ENCODE measurements at regions not wholly inside any gene's neighbourhood (a gene's known extent, or its start where the extent isn't known, plus 50 kb on each side); places are given as distances from the start of the nearest gene placed in this dataset.

- Histone ChIP-seq H3K4me1 (ENCODE audit: control insufficient read depth in 3 of 3, insufficient read depth in 3 of 3, low read length in 3 of 3) (no peaks in the 10 kb centered on the region), H3K4me3 (ENCODE audit: low read length in 3 of 3) (no peak overlapping the region), H3K27ac (ENCODE audit: low read depth, low read length) (no peak overlapping the region), H3K27me3 (ENCODE audit: control insufficient read depth in 3 of 3, insufficient read depth in 3 of 3, low read length in 3 of 3) (peaks cover 16 to 45% (median 25%) of the 10 kb centered on the region in 3 donors), H3K9ac (ENCODE audit: low read depth in 1 of 3, low read length in 3 of 3) (no peak overlapping the region), H3K36me3 (ENCODE audit: control insufficient read depth in 3 of 3, insufficient read depth in 3 of 3, low read length in 3 of 3) (no peaks in the 10 kb centered on the region), H3K9me3 (ENCODE audit: control insufficient read depth in 3 of 3, low read length in 3 of 3) (no peaks in the 10 kb centered on the region)
These were observed 59.9 kb upstream of the FGF3 start for GRCh38 chr11:69878927-69879728.

GRCh38 chr11:69879729-69880005 is 60.5 kb upstream of the FGF3 start:
- Histone ChIP-seq H3K4me3 (ENCODE audit: low read length in 3 of 3) (no peak overlapping the region), H3K9me3 (ENCODE audit: control insufficient read depth in 3 of 3, low read length in 3 of 3) (no peaks in the 10 kb centered on the region), H3K27me3 (ENCODE audit: control insufficient read depth in 3 of 3, insufficient read depth in 3 of 3, low read length in 3 of 3) (peaks cover 12 to 48% (median 20%) of the 10 kb centered on the region in 3 donors)

DNA sequence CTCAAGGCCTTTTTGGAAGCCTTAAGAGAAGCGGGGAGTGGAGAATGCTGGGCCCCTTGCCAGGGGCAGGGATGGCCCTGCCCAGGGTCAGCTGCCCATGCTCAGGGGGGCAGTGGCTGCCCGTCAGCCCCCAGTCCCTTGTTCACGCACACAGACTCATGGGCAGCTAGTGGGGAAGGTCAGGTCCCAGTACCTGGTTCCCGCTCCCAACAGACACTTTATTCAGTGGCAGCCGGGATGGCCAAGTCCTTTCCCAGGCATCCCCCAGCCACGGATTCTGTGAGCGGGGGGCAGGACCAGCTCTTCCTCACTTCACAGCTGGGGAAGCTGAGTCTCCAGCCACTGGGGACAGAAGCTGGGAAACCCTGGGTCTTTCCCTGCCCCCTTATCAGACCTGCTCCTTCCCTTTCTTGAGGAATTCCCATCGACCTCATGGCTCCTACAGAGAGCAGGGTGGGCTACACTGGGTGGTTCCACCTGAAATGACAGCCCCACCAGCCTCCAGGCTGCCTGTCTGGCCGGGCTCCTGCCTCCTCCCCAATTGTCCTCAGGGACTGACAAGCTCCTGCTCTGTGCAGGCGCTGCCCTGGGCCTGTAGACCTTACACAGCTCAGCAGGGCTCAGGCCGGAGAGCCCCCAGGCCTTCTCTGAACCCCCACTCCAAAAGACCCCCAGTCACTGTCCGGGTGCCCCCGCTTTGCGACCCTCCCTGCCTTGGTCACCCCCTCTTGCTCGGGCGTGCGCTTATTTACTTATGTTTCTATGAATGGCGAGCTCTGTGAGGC is 61.0 kb upstream of the FGF3 start:
- Histone ChIP-seq H3K36me3 (ENCODE audit: control insufficient read depth in 3 of 3, insufficient read depth in 3 of 3, low read length in 3 of 3) (no peaks in the 10 kb centered on the region), H3K4me3 (ENCODE audit: low read length in 3 of 3) (no peak overlapping the region), H3K9me3 (ENCODE audit: control insufficient read depth in 3 of 3, low read length in 3 of 3) (no peaks in the 10 kb centered on the region), H3K27me3 (ENCODE audit: control insufficient read depth in 3 of 3, insufficient read depth in 3 of 3, low read length in 3 of 3) (peaks cover 11 to 45% (median 19%) of the 10 kb centered on the region in 3 donors), H3K4me1 (ENCODE audit: control insufficient read depth in 3 of 3, insufficient read depth in 3 of 3, low read length in 3 of 3) (no peaks in the 10 kb centered on the region), H3K27ac (ENCODE audit: low read depth, low read length) (no peak overlapping the region), H3K9ac (ENCODE audit: low read depth in 1 of 3, low read length in 3 of 3) (no peak overlapping the region)

More at GRCh38 chr11:69879729-69880005, 60.5 kb upstream of the FGF3 start:
- Histone ChIP-seq H3K9ac (ENCODE audit: low read depth in 1 of 3, low read length in 3 of 3) (no peak overlapping the region), H3K27ac (ENCODE audit: low read depth, low read length) (no peak overlapping the region), H3K4me1 (ENCODE audit: control insufficient read depth in 3 of 3, insufficient read depth in 3 of 3, low read length in 3 of 3) (no peaks in the 10 kb centered on the region), H3K36me3 (ENCODE audit: control insufficient read depth in 3 of 3, insufficient read depth in 3 of 3, low read length in 3 of 3) (no peaks in the 10 kb centered on the region)

DNA sequence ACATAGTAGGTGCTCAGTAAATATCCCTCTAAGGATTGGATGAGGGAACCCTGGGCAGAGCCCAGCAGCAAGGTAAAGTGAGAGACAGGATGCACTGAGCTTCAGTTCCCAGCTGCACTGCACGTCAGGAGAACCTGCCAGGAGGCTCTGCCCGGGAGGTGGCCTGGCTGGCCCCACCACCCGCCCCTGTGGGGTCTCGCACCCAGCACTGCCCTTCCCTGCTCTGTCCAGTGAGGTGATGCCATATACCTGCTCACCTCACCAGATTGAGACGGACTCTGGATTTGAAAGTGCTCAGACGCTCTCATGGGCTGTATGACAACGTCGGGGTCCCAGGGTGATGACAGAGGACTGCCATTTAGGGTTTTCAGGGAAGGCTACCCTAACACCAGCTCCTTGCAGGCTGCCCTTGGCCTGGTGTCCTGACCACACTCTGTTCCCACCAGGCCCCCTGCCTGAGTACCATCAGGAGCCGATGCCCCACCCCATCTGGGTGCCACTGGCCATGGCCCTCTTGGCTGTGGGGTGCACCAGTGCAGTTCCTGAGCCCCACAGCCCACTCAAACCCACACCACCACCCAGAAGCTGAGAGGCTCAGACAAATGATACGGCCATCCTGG is 61.7 kb upstream of the FGF3 start:
- H3K9me3 ChIP-seq (ENCODE audit: control insufficient read depth in 3 of 3, low read length in 3 of 3), result no peaks in the 10 kb centered on the region
- no peaks in the 10 kb centered on the region for H3K4me1 ChIP-seq (ENCODE audit: control insufficient read depth in 3 of 3, insufficient read depth in 3 of 3, low read length in 3 of 3)
- H3K4me3 ChIP-seq (ENCODE audit: low read length in 3 of 3), result no peak overlapping the region
- no peaks in the 10 kb centered on the region for H3K36me3 ChIP-seq (ENCODE audit: control insufficient read depth in 3 of 3, insufficient read depth in 3 of 3, low read length in 3 of 3)
- no peak overlapping the region for H3K27ac ChIP-seq (ENCODE audit: low read depth, low read length)
- H3K9ac ChIP-seq (ENCODE audit: low read depth in 1 of 3, low read length in 3 of 3), result no peak overlapping the region
- peaks cover 11 to 42% (median 19%) of the 10 kb centered on the region in 3 donors for H3K27me3 ChIP-seq (ENCODE audit: control insufficient read depth in 3 of 3, insufficient read depth in 3 of 3, low read length in 3 of 3)

GRCh38 chr11:69881467-69882269 is 62.5 kb upstream of the FGF3 start:
- Histone ChIP-seq H3K4me1 (ENCODE audit: control insufficient read depth in 3 of 3, insufficient read depth in 3 of 3, low read length in 3 of 3) (no peaks in the 10 kb centered on the region), H3K9ac (ENCODE audit: low read depth in 1 of 3, low read length in 3 of 3) (no peak overlapping the region), H3K27me3 (ENCODE audit: control insufficient read depth in 3 of 3, insufficient read depth in 3 of 3, low read length in 3 of 3) (peaks cover 8 to 36% (median 19%) of the 10 kb centered on the region in 3 donors), H3K4me3 (ENCODE audit: low read length in 3 of 3) (no peak overlapping the region), H3K36me3 (ENCODE audit: control insufficient read depth in 3 of 3, insufficient read depth in 3 of 3, low read length in 3 of 3) (no peaks in the 10 kb centered on the region), H3K27ac (ENCODE audit: low read depth, low read length) (no peak overlapping the region), H3K9me3 (ENCODE audit: control insufficient read depth in 3 of 3, low read length in 3 of 3) (no peaks in the 10 kb centered on the region)

DNA sequence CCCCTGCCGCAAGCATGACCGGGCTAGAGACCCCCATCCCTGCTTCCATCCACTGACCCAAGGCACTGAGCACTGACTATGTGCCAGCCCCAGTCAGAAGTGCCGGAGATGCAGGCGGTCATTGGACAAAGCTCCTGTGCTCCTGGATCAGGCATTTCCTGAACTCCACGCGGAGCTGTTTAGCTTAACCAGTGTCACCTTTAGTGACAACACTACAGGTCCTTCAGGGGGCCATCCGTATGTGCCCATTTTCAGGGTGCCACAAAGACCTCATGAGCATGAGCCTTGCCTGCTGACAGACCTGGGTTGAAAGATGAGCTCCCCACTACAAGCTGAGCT is 63.0 kb upstream of the FGF3 start:
- no peaks in the 10 kb centered on the region for H3K9me3 ChIP-seq (ENCODE audit: control insufficient read depth in 3 of 3, low read length in 3 of 3)
- peaks cover 8 to 36% (median 16%) of the 10 kb centered on the region in 3 donors for H3K27me3 ChIP-seq (ENCODE audit: control insufficient read depth in 3 of 3, insufficient read depth in 3 of 3, low read length in 3 of 3)
- H3K9ac ChIP-seq (ENCODE audit: low read depth in 1 of 3, low read length in 3 of 3), result no peak overlapping the region
- H3K4me1 ChIP-seq (ENCODE audit: control insufficient read depth in 3 of 3, insufficient read depth in 3 of 3, low read length in 3 of 3), result no peaks in the 10 kb centered on the region
- no peak overlapping the region for H3K4me3 ChIP-seq (ENCODE audit: low read length in 3 of 3)
- no peaks in the 10 kb centered on the region for H3K36me3 ChIP-seq (ENCODE audit: control insufficient read depth in 3 of 3, insufficient read depth in 3 of 3, low read length in 3 of 3)
- no peak overlapping the region for H3K27ac ChIP-seq (ENCODE audit: low read depth, low read length)

GRCh38 chr11:69883292-69884255 is 64.4 kb upstream of the FGF3 start:
- no peak overlapping the region for H3K9ac ChIP-seq (ENCODE audit: low read depth in 1 of 3, low read length in 3 of 3)
- H3K36me3 ChIP-seq (ENCODE audit: control insufficient read depth in 3 of 3, insufficient read depth in 3 of 3, low read length in 3 of 3), result no peaks in the 10 kb centered on the region
- no peak overlapping the region for H3K27ac ChIP-seq (ENCODE audit: low read depth, low read length)
- H3K4me1 ChIP-seq (ENCODE audit: control insufficient read depth in 3 of 3, insufficient read depth in 3 of 3, low read length in 3 of 3), result peaks cover 0 to 5% (median 0%) of the 10 kb centered on the region in 3 donors
- H3K4me3 ChIP-seq (ENCODE audit: low read length in 3 of 3), result no peak overlapping the region
- peaks cover 14 to 45% (median 28%) of the 10 kb centered on the region in 3 donors for H3K27me3 ChIP-seq (ENCODE audit: control insufficient read depth in 3 of 3, insufficient read depth in 3 of 3, low read length in 3 of 3)
- no peaks in the 10 kb centered on the region for H3K9me3 ChIP-seq (ENCODE audit: control insufficient read depth in 3 of 3, low read length in 3 of 3)

DNA sequence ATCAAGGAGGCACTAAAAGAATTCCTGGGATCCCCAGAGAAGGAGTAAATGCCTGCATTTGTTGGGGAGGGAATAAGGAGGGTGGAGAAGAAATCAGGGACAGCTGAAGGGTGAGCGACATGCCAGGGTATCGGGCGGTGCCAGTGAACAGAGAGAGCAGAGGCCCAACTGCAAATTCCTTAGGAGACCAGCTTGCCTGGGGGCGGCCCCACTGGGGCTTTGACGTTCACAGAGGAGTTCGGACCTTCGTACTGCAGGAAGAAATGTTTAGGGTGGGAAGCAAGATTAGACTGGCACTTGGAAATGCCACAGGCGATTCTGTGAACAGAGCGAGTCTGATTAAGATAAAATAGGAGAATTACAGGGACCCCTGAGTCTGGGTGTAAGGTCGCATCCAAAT is 65.1 kb upstream of the FGF3 start:
- no peak overlapping the region for H3K4me3 ChIP-seq (ENCODE audit: low read length in 3 of 3)
- H3K9me3 ChIP-seq (ENCODE audit: control insufficient read depth in 3 of 3, low read length in 3 of 3), result no peaks in the 10 kb centered on the region
- H3K36me3 ChIP-seq (ENCODE audit: control insufficient read depth in 3 of 3, insufficient read depth in 3 of 3, low read length in 3 of 3), result no peaks in the 10 kb centered on the region
- no peak overlapping the region for H3K9ac ChIP-seq (ENCODE audit: low read depth in 1 of 3, low read length in 3 of 3)
- peaks cover 0 to 5% (median 0%) of the 10 kb centered on the region in 3 donors for H3K4me1 ChIP-seq (ENCODE audit: control insufficient read depth in 3 of 3, insufficient read depth in 3 of 3, low read length in 3 of 3)
- no peak overlapping the region for H3K27ac ChIP-seq (ENCODE audit: low read depth, low read length)
- H3K27me3 ChIP-seq (ENCODE audit: control insufficient read depth in 3 of 3, insufficient read depth in 3 of 3, low read length in 3 of 3), result peaks cover 14 to 46% (median 34%) of the 10 kb centered on the region in 3 donors

DNA sequence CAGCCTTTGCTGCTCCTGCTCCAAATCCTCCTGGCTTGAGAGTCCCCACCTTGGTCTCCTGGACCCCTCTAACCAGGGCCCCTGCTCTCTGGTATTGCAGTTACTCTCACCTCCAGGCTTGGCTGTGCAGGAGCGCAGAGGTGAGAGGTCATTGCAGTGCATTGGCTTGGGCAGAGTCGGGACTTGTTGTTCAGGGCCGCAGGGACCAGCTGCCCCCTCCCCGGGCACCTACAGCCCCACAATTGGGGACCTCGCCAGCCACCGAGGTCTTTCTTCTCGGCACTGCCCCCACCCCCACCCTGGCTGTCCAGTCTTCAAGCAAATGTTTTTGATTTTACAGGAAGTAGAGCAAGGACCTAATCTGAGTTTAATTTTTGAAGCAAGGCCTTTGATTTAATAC is 65.5 kb upstream of the FGF3 start:
- H3K9ac ChIP-seq (ENCODE audit: low read depth in 1 of 3, low read length in 3 of 3), result no peak overlapping the region
- H3K27ac ChIP-seq (ENCODE audit: low read depth, low read length), result no peak overlapping the region

More for the DNA sequence above, 65.5 kb upstream of the FGF3 start:
- Histone ChIP-seq H3K36me3 (ENCODE audit: control insufficient read depth in 3 of 3, insufficient read depth in 3 of 3, low read length in 3 of 3) (no peaks in the 10 kb centered on the region), H3K4me3 (ENCODE audit: low read length in 3 of 3) (no peak overlapping the region), H3K9me3 (ENCODE audit: control insufficient read depth in 3 of 3, low read length in 3 of 3) (no peaks in the 10 kb centered on the region), H3K4me1 (ENCODE audit: control insufficient read depth in 3 of 3, insufficient read depth in 3 of 3, low read length in 3 of 3) (peaks cover 0 to 5% (median 0%) of the 10 kb centered on the region in 3 donors), H3K27me3 (ENCODE audit: control insufficient read depth in 3 of 3, insufficient read depth in 3 of 3, low read length in 3 of 3) (peaks cover 14 to 48% (median 38%) of the 10 kb centered on the region in 3 donors)
